K562 (cell line): ENCODE measurements at regions not wholly inside any gene's neighbourhood (a gene's known extent, or its start where the extent isn't known, plus 50 kb on each side); places are given as distances from the start of the nearest gene placed in this dataset.
"Not testable (repeated sequence)": the region's sequence is repeated elsewhere in the genome, so short reads cannot be mapped to it uniquely, and the experiment has no call there.

Source experiments
- ATAC-seq: fragments of 200-7000 bp; cut with Tn5 transposase; 3 replicates; pipeline ENCODE4 v1.9.1; 2020; ENCODE audit warnings: moderate library complexity
- BruUV-seq: library from RNA; stranded (reverse); fragments of 400-500 nt; replicated peaks from 2 replicates; lab custom pipeline; 2021; lab: Mats Ljungman, UMichigan
- CTCF ChIA-PET: fragments of 300-600 bp; formaldehyde crosslinking; extraction: SDS; loops from one replicate; lab custom pipeline; 2021; ENCODE audit warnings: low intra/inter-chr PET ratio; lab: Yijun Ruan, JAX
- POLR2A ChIA-PET: fragments of 300-600, 350-650 bp; sonication (Branson Sonifier 250); formaldehyde crosslinking; extraction: SDS; loops from one replicate; lab custom pipeline; 2021; ENCODE audit warnings: antibody characterized with exemption, inconsistent platforms; lab: Yijun Ruan, JAX
- DNase-seq, 4 experiments: peaks; one replicate each; pipeline versions ENCODE4 v3.0.0 to v3.0.0-alpha.2; 2011 to 2018; ENCODE audit warnings: low spot score in 3 of 4, mixed read lengths in 3 of 4; ENCODE audit errors: extremely low read depth in 1 of 4
- FAIRE-seq: peaks from 2 replicates; lab custom pipeline; 2011; peaks lifted over from hg19 to GRCh38; lab: Jason Lieb, UNC
- H2AFZ ChIP-seq: 2 replicates; pipeline ENCODE4 v1.6.0; 2011; ENCODE audit warnings: low read depth, low read length, control low read depth, inconsistent platforms
- H3K27ac ChIP-seq: fragments of 200-600 bp; 3 replicates; pipeline ENCODE4 v1.8.0; 2011; ENCODE audit warnings: low read depth, mild to moderate bottlenecking, control low read depth, inconsistent platforms, low read length, moderate library complexity, mixed read lengths; ENCODE audit errors: extremely low read depth
- H3K27me3 ChIP-seq, 2 experiments: fragments of 300-600 bp in 1 of 2; 2 replicates in 1 of 2; 3 replicates in 1 of 2; pipeline versions ENCODE4 v1.6.0 to v1.8.0; 2011; ENCODE audit warnings: inconsistent platforms in 2 of 2, low read length in 2 of 2, mild to moderate bottlenecking in 1 of 2, mixed read lengths in 1 of 2, moderate library complexity in 1 of 2; ENCODE audit not compliant: control insufficient read depth in 2 of 2, insufficient read depth in 2 of 2
- H3K36me3 ChIP-seq: fragments of 300-600 bp; 3 replicates; pipeline ENCODE4 v1.8.0; 2011; ENCODE audit warnings: mild to moderate bottlenecking, low read length, inconsistent platforms; ENCODE audit not compliant: control insufficient read depth, insufficient read depth
- H3K4me1 ChIP-seq, 2 experiments: fragments of 200-600 bp in 1 of 2; replicated peaks in 1 of 2; 2 replicates in 1 of 2; 3 replicates in 1 of 2; pipeline versions ENCODE4 v1.5.1 to v1.8.0; 2011; ENCODE audit warnings: inconsistent platforms in 2 of 2, low read length in 2 of 2, mild to moderate bottlenecking in 1 of 2, mixed read lengths in 1 of 2, moderate library complexity in 1 of 2; ENCODE audit not compliant: control insufficient read depth in 2 of 2, insufficient read depth in 2 of 2
- H3K4me2 ChIP-seq: 2 replicates; pipeline ENCODE4 v1.6.1; 2011; ENCODE audit warnings: low read length, control low read depth, inconsistent platforms, mixed read lengths; ENCODE audit not compliant: insufficient read depth
- H3K4me3 ChIP-seq: fragments of 200-600 bp; sonication (generic), shearing (Covaris generic); 2 replicates; pipeline ENCODE4 v1.5.1; 2016; ENCODE audit warnings: control low read depth, inconsistent platforms
- H3K79me2 ChIP-seq: fragments of 200-600 bp; 3 replicates; pipeline ENCODE4 v1.8.0; 2011; ENCODE audit warnings: low read length, inconsistent platforms; ENCODE audit not compliant: control insufficient read depth, insufficient read depth
- H3K9ac ChIP-seq, 2 experiments: 2 replicates each; pipeline versions ENCODE4 v1.6.0 to v1.6.1; 2011; ENCODE audit warnings: low read depth in 2 of 2, low read length in 2 of 2, control low read depth in 1 of 2, inconsistent platforms in 1 of 2, mild to moderate bottlenecking in 1 of 2, mixed read lengths in 1 of 2; ENCODE audit not compliant: insufficient read depth in 1 of 2
- H3K9me1 ChIP-seq: one replicate; pipeline ENCODE4 v1.6.0; 2011; ENCODE audit warnings: inconsistent platforms, mild to moderate bottlenecking, low read length, moderate library complexity; ENCODE audit not compliant: control insufficient read depth, insufficient read depth
- H3K9me3 ChIP-seq: replicated peaks from 2 replicates; pipeline ENCODE4 v1.5.1; 2011; ENCODE audit warnings: low read depth, low read length, inconsistent platforms; ENCODE audit not compliant: control insufficient read depth, insufficient read depth
- H4K20me1 ChIP-seq: replicated peaks from 2 replicates; pipeline ENCODE4 v1.6.1; 2011; ENCODE audit warnings: low read length, inconsistent platforms, mixed read lengths; ENCODE audit not compliant: control insufficient read depth, insufficient read depth
- WGBS: fragments of 100-300 bp; shearing (Covaris generic); methylation state at CpG from one replicate; pipeline ENCODE4 v1.1.6; 2016; ENCODE audit warnings: low coverage, mixed read lengths; ENCODE audit not compliant: insufficient coverage; ENCODE audit errors: missing lambda C conversion rate; 5-methylcytosine and 5-hydroxymethylcytosine counted together
- in situ Hi-C: fragments of 300-500 bp; cut with MboI; formaldehyde crosslinking; loops from 4 replicates; pipeline ENCODE4 v1.15.0; 2018; ENCODE audit warnings: inconsistent platforms, mixed read lengths
- intact Hi-C: fragments of 100-400 bp; cut with micrococcal nuclease; formaldehyde crosslinking; loops from 2 replicates; pipeline ENCODE4 v1.14.2; 2022
- TF ChIP-seq, protein P1 (sequence below), 2 experiments: fragments of 450-650 bp; IDR thresholded peaks; 2 replicates each; pipeline ENCODE4 v1.6.1; 2016; ENCODE audit warnings: mild to moderate bottlenecking in 2 of 2, borderline replicate concordance in 1 of 2, low read depth in 1 of 2, moderate library complexity in 1 of 2

DNA sequence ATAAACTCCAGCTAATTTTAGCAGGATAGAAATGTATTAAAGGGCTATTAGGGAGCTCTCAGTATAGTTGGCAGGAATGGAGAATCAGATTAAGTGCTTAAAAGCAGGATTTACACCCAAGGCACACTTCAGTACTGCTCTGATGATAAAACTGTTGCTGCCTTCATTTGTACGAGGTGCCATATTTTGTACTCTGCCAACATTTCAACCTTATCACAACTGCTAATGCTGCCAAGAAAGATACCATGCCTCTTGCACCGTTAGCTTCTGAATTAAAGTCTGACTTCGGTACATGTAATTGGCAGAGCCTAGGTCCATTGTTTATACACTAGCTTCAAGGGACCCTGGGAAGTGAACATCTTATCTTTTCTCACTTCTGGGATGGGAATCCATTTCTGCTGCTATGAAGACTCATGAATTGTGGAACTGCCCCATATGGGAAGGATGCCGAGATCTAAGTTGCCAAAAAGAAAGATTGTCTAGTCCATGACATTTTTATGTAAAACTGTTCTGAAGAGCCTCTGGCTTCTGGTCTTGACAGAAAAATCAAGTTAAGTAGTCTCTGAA, 624.0 kb upstream of the IGFBP7 start (continued):
- TF ChIP-seq, protein P1, sequence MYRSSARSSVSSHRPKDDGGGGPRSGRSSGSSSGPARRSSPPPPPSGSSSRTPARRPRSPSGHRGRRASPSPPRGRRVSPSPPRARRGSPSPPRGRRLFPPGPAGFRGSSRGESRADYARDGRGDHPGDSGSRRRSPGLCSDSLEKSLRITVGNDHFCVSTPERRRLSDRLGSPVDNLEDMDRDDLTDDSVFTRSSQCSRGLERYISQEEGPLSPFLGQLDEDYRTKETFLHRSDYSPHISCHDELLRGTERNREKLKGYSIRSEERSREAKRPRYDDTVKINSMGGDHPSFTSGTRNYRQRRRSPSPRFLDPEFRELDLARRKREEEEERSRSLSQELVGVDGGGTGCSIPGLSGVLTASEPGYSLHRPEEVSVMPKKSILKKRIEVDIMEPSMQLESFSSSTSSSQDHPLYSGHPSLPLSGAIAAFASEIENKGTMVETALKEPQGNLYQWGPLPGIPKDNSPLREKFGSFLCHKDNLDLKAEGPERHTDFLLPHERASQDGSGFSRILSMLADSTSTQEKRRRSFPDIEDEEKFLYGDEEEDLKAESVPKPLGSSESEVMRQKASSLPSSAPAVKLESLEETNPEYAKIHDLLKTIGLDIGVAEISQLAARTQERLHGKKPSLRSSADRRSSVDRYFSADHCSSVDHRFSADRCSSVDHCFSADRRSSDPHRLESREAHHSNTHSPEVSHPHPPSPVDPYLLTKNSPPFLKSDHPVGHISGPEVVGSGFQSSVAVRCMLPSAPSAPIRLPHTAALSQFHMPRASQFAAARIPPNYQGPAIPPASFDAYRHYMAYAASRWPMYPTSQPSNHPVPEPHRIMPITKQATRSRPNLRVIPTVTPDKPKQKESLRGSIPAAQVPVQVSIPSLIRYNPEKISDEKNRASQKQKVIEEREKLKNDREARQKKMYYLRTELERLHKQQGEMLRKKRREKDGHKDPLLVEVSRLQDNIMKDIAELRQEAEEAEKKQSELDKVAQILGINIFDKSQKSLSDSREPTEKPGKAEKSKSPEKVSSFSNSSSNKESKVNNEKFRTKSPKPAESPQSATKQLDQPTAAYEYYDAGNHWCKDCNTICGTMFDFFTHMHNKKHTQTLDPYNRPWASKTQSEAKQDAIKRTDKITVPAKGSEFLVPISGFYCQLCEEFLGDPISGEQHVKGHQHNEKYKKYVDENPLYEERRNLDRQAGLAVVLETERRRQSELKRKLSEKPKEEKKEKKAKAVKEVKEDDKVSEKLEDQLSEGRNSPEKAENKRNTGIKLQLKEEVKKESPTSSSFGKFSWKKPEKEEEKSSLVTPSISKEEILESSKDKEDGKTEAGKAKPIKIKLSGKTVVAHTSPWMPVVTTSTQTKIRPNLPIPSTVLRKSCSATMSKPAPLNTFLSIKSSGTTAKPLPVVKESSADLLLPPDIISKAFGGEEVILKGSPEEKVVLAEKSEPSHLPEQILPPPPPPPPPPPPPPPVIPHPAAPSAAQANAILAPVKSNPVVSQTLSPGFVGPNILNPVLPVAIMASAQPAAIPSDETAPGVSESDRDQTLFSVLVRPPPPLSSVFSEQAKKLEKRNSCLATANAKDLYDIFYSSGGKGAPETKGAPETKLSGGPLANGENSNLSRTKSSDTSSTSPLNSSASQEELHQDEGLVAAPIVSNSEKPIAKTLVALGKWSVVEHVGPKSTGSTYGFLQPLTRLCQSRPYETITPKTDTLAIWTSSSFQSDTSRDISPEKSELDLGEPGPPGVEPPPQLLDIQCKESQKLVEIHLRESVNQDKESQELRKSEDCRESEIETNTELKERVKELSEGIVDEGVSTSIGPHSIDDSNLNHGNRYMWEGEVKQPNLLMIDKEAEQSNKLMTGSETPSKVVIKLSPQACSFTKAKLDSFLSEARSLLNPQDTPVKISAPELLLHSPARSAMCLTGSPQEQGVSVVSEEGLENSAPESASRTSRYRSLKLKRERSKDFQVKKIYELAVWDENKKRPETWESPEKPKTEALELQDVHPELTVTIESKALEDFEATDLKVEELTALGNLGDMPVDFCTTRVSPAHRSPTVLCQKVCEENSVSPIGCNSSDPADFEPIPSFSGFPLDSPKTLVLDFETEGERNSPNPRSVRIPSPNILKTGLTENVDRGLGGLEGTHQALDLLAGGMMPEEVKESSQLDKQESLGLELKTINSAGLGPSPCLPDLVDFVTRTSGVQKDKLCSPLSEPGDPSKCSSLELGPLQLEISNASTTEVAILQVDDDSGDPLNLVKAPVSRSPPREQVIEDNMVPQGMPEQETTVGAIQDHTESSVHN (IDR thresholded peaks at IDR 0.05; ENCODE audit: borderline replicate concordance in 1 of 2, low read depth in 1 of 2): no peak

DNA sequence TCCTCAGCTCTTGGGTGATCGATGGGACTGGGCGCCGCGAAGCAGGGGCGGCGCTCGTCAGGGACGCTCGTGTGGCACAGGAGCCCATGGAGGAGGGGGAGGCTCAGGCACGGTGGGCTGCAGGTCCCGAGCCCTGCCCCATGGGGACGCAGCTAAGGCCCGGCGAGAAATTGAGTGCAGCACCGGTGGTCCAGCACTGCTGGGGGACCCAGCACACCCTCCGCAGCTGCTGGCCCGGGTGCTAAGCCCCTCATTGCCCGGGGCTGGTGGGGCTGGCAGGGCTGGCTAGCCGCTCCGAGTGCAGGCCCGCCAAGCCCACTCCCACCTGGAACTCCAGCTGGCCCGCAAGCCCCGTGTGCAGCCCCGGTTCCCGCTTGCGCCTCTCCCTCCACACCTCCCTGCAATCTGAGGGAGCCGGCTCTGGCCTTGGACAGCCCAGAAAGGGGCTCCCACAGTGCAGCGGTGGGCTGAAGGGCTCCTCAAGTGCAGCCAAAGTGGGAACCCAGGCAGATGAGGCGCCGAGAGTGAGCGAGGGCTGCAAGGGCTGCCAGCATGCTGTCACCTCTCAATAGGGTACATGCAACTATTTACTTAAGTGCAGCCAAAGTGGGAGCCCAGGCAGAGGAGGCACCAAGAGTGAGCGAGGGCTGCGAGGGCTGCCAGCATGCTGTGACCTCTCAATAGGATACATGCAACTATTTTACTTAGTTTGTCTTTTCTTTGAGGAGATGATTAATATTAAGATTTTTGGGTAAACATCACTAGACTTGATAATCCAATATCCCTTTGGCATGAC, 619.8 kb upstream of the IGFBP7 start:
- H3K9ac ChIP-seq, FAIRE-seq, H3K27ac ChIP-seq, H4K20me1 ChIP-seq, H3K79me2 ChIP-seq, DNase-seq, H3K4me3 ChIP-seq, H3K9me3 ChIP-seq, CTCF ChIA-PET, intact Hi-C loops, POLR2A ChIA-PET, ATAC-seq, H3K4me2 ChIP-seq, H3K36me3 ChIP-seq, H3K4me1 ChIP-seq, in situ Hi-C loops, H3K9me1 ChIP-seq, BruUV-seq, H3K27me3 ChIP-seq, H2AFZ ChIP-seq: not testable (repeated sequence)
- 1% methylated on average over 30 of the region's 33 CpGs for WGBS
